Cardiac muscle cell (in vitro differentiated cells and primary cell): ENCODE measurements at regions not wholly inside any gene's neighbourhood (a gene's known extent, or its start where the extent isn't known, plus 50 kb on each side); places are given as distances from the start of the nearest gene placed in this dataset.

Experiments
- DNase-seq, 2 donors: peaks; one replicate each; pipeline versions ENCODE4 v3.0.0 to v3.0.0-alpha.2; 2010 to 2017; ENCODE audit warnings: low read depth in 1 of 2, low spot score in 1 of 2
- H3K27ac ChIP-seq: fragments of 200-600 bp; sonication (generic); 2 replicates; pipeline ENCODE4 v1.5.1; 2016
- H3K27me3 ChIP-seq: fragments of 200-600 bp; sonication (generic); 2 replicates; pipeline ENCODE4 v1.6.0; 2016; ENCODE audit warnings: control low read depth
- H3K36me3 ChIP-seq: fragments of 200-600 bp; sonication (generic); 2 replicates; pipeline ENCODE4 v1.5.1; 2016; ENCODE audit warnings: control low read depth
- H3K4me1 ChIP-seq: fragments of 200-600 bp; sonication (generic); 2 replicates; pipeline ENCODE4 v1.8.1; 2017; ENCODE audit warnings: low read depth, mild to moderate bottlenecking, mixed run types
- H3K4me3 ChIP-seq: fragments of 200-600 bp; sonication (generic); 2 replicates; pipeline ENCODE4 v1.5.1; 2016; ENCODE audit warnings: mild to moderate bottlenecking
- H3K9me3 ChIP-seq: fragments of 200-600 bp; sonication (generic); 2 replicates; pipeline ENCODE4 v1.5.1; 2017; ENCODE audit warnings: low read depth, mild to moderate bottlenecking, control low read depth
- CTCF ChIP-seq: IDR thresholded peaks from 2 replicates; pipeline ENCODE4 v1.5.1; 2012; ENCODE audit warnings: low read depth, mild to moderate bottlenecking, low read length

GRCh38 chr5:125848751-125849150 is 574.5 kb upstream of the GRAMD2B start:
- no peak for TF ChIP-seq CTCF
- Histone ChIP-seq H3K9me3 (no peaks in the 10 kb centered on the region), H3K4me1 (no peaks in the 10 kb centered on the region), H3K36me3 (no peaks in the 10 kb centered on the region), H3K27me3 (no peaks in the 10 kb centered on the region), H3K4me3 (no peak overlapping the region), H3K27ac (no peak overlapping the region)
- peak in 1 of 2 donors; percentile 13 for DNase-seq

GRCh38 chr5:125856949-125857348 is 566.3 kb upstream of the GRAMD2B start:
- H3K9me3 ChIP-seq, result no peaks in the 10 kb centered on the region
- DNase-seq, result no peak
- no peaks in the 10 kb centered on the region for H3K4me1 ChIP-seq
- no peaks in the 10 kb centered on the region for H3K36me3 ChIP-seq
- no peak for TF ChIP-seq CTCF
- no peak overlapping the region for H3K27ac ChIP-seq
- H3K27me3 ChIP-seq, result no peaks in the 10 kb centered on the region
- no peak overlapping the region for H3K4me3 ChIP-seq

GRCh38 chr5:125863579-125863978 is 559.6 kb upstream of the GRAMD2B start:
- Histone ChIP-seq H3K9me3 (no peaks in the 10 kb centered on the region), H3K27ac (no peak overlapping the region), H3K4me1 (no peaks in the 10 kb centered on the region), H3K27me3 (no peaks in the 10 kb centered on the region), H3K4me3 (no peak overlapping the region), H3K36me3 (no peaks in the 10 kb centered on the region)
- no peak for TF ChIP-seq CTCF
- DNase-seq, result no peak

GRCh38 chr5:125865166-125865815 is 557.9 kb upstream of the GRAMD2B start:
- Histone ChIP-seq H3K36me3 (no peaks in the 10 kb centered on the region), H3K27me3 (no peaks in the 10 kb centered on the region), H3K27ac (no peak overlapping the region), H3K9me3 (no peaks in the 10 kb centered on the region), H3K4me3 (no peak overlapping the region), H3K4me1 (peaks cover 4% of the 10 kb centered on the region)
- no peak for TF ChIP-seq CTCF
- peak in 1 of 2 donors; percentile 57 for DNase-seq

GRCh38 chr5:125868036-125868435 is 555.2 kb upstream of the GRAMD2B start:
- no peak for TF ChIP-seq CTCF
- H3K27ac ChIP-seq, result no peak overlapping the region
- H3K4me1 ChIP-seq, result peaks cover 4% of the 10 kb centered on the region
- H3K9me3 ChIP-seq, result no peaks in the 10 kb centered on the region
- no peaks in the 10 kb centered on the region for H3K27me3 ChIP-seq
- H3K36me3 ChIP-seq, result no peaks in the 10 kb centered on the region
- no peak overlapping the region for H3K4me3 ChIP-seq
- no peak for DNase-seq

- Histone ChIP-seq H3K27ac (no peak overlapping the region), H3K27me3 (no peaks in the 10 kb centered on the region), H3K9me3 (no peaks in the 10 kb centered on the region), H3K4me1 (peaks cover 4% of the 10 kb centered on the region), H3K4me3 (no peak overlapping the region), H3K36me3 (no peaks in the 10 kb centered on the region)
- no peak for DNase-seq
- no peak for TF ChIP-seq CTCF
Measured at GRCh38 chr5:125870256-125870655, 553.0 kb upstream of the GRAMD2B start.
